Muscle of leg (tissue), 3 donors: ENCODE measurements at regions not wholly inside any gene's neighbourhood (a gene's known extent, or its start where the extent isn't known, plus 50 kb on each side); places are given as distances from the start of the nearest gene placed in this dataset.
A peak's percentile ranks its signal among the peaks of the same experiment; 100 is the strongest.
"Not testable (repeated sequence)": the region's sequence is repeated elsewhere in the genome, so short reads cannot be mapped to it uniquely, and the experiment has no call there.

ENCODE experiments used
- DNase-seq: peaks from one replicate; pipeline ENCODE4 v3.0.0; 2013
- H3K27ac ChIP-seq: one replicate; pipeline ENCODE4 v1.5.1; 2013; ENCODE audit warnings: mild to moderate bottlenecking, low read length, control low read depth
- H3K27me3 ChIP-seq: one replicate; pipeline ENCODE4 v1.6.1; 2013; ENCODE audit warnings: low read length; ENCODE audit not compliant: control insufficient read depth, insufficient read depth
- H3K36me3 ChIP-seq: one replicate; pipeline ENCODE4 v1.6.1; 2013; ENCODE audit warnings: low read length; ENCODE audit not compliant: control insufficient read depth, insufficient read depth
- H3K4me1 ChIP-seq: one replicate; pipeline ENCODE4 v1.6.1; 2013; ENCODE audit warnings: low read length; ENCODE audit not compliant: control insufficient read depth, insufficient read depth
- H3K4me3 ChIP-seq: one replicate; pipeline ENCODE4 v1.5.1; 2013; ENCODE audit warnings: low read length, control low read depth
- H3K9me3 ChIP-seq: replicated peaks from 2 replicates; pipeline ENCODE4 v1.6.1; 2013; ENCODE audit warnings: low read depth, low read length; ENCODE audit not compliant: control insufficient read depth
- WGBS: methylation state at CpG from one replicate; pipeline ENCODE4 v1.1.5; 2013; ENCODE audit warnings: missing lambda C conversion rate; ENCODE audit not compliant: insufficient coverage; 5-methylcytosine and 5-hydroxymethylcytosine counted together

DNA sequence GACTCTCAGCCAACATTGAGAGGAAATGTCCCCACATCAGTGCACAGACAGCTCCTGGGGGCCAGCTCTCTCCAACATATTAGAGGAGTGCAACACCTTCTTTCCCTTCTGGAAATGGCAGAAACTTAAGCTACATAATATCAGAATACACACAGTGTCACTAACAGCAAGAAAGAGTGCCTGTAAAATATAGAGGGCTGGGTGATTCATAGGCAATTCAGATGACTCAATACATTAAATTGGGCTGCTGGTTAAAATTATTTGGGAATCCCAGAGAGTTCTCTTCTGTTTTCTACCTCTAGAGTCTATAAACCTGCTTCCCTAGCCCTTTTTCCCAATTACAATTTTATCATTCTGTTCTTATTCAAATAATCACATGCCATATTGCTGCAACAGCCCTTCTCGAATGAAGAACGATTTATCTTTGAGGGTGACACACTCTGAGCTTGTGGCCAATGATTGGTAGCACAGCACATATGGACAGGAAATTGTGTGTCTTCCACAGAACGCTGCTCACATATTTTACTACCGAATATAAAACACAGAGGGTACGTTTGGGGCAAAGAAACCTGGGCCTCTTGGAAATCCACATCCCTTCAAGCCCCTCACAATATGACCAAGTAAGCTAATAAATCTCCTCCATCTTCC is 381.2 kb downstream of the MBD2 start:
- no peaks in the 10 kb centered on the region for H3K27me3 ChIP-seq
- no peak for DNase-seq
- H3K4me3 ChIP-seq = no peak overlapping the region
- WGBS = 23% methylated on average over 3 of the region's 5 CpGs
- H3K9me3 ChIP-seq = peaks cover 2% of the 10 kb centered on the region
- H3K4me1 ChIP-seq = no peaks in the 10 kb centered on the region
- no peaks in the 10 kb centered on the region for H3K36me3 ChIP-seq
- H3K27ac ChIP-seq = no peak overlapping the region

DNA sequence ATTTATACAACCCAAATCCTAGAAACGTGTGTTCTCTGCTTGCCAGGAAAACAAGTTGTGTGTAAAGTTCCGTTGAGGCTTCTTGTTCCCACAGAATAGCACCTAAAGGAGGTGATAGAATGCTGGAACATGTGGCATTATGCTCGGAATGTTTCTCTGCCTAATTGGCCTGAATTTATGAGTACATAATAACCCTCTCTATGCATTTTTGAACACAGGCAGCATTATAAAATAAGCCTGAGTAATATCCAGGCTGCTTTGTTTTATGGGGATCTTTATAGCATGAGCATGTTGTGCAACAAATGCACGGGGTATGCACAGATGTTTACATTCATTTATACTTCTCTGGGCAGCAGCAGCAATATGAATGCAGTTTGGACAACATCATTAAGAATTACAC is 385.7 kb downstream of the MBD2 start:
- Histone ChIP-seq H3K9me3 (peaks cover 17% of the 10 kb centered on the region), H3K4me1 (no peaks in the 10 kb centered on the region), H3K4me3 (no peak overlapping the region), H3K36me3 (no peaks in the 10 kb centered on the region), H3K27me3 (no peaks in the 10 kb centered on the region), H3K27ac (no peak overlapping the region)
- WGBS = no CpG with 5 or more reads among the region's 4 CpGs
- peak; percentile 2 for DNase-seq

DNA sequence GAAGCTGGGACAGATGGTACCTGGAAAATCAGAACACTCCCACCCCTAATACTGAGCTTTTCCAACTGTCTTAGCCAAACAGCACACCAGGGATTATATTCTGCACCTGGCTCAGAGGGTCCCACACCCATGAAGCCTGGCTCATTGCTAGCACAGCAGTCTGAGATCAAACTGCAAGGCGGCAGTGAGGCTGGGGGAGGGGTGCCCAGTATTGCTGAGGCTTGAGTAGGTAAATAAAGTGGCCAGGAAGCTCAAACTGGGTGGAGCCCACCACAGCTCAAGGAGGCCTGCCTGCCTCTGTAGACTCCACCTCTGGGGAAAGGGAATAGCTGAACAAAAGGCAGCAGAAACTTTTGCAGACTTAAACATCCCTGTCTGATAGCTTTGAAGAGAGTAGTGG is 403.3 kb downstream of the MBD2 start:
- not testable (repeated sequence) for H3K27ac ChIP-seq, DNase-seq, H3K36me3 ChIP-seq, H3K9me3 ChIP-seq, H3K4me3 ChIP-seq, H3K27me3 ChIP-seq, H3K4me1 ChIP-seq
- WGBS = no CpG with 5 or more reads among the region's 1 CpG

DNA sequence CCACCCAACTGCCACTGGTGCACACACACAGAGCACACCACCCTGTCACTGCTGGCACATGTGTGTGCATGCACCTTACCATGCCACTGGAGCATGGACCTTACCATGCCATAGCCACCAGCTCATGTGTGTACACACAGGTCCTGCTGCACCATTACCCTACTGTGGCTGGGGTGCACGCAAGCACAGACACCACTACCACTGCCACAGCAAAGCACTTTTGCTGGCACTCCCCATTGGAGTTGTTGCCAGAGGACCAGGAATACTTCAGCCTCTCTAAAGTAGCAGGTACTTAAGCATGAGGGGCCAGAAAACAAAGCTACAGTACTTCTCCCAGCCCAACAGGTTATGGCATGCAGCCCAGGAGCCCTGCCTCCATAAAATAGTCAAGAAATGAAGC is 404.8 kb downstream of the MBD2 start:
- Histone ChIP-seq H3K27ac (no peak overlapping the region), H3K9me3 (peaks cover 2% of the 10 kb centered on the region), H3K4me1 (no peaks in the 10 kb centered on the region), H3K4me3 (no peak overlapping the region), H3K27me3 (no peaks in the 10 kb centered on the region), H3K36me3 (no peaks in the 10 kb centered on the region)
- no peak for DNase-seq
- no CpG with 5 or more reads among the region's 1 CpG for WGBS

DNA sequence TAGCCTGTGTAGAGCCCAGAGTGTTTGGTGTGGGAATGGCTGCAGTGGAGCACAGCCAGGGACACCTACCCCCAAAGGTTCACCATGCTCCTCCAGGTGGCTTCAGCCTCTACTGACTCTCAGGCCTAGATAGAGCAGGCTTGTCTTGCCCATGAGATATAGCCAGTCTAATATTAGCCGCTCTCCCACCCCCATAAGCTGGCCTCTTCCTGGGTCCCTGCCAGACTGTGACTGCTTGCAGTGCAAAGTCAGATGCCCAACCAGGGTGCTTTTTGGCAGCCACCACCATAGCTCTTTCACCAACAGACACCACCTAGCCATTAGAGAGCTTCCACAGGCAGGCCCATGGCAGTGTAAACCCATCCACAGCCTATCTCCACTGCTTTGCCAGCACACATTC is 405.3 kb downstream of the MBD2 start:
- Histone ChIP-seq H3K27me3 (no peaks in the 10 kb centered on the region), H3K4me1 (no peaks in the 10 kb centered on the region), H3K4me3 (no peak overlapping the region), H3K9me3 (peaks cover 2% of the 10 kb centered on the region), H3K36me3 (no peaks in the 10 kb centered on the region), H3K27ac (no peak overlapping the region)
- WGBS = 92% methylated on average over 1 of the region's 1 CpG
- no peak for DNase-seq

DNA sequence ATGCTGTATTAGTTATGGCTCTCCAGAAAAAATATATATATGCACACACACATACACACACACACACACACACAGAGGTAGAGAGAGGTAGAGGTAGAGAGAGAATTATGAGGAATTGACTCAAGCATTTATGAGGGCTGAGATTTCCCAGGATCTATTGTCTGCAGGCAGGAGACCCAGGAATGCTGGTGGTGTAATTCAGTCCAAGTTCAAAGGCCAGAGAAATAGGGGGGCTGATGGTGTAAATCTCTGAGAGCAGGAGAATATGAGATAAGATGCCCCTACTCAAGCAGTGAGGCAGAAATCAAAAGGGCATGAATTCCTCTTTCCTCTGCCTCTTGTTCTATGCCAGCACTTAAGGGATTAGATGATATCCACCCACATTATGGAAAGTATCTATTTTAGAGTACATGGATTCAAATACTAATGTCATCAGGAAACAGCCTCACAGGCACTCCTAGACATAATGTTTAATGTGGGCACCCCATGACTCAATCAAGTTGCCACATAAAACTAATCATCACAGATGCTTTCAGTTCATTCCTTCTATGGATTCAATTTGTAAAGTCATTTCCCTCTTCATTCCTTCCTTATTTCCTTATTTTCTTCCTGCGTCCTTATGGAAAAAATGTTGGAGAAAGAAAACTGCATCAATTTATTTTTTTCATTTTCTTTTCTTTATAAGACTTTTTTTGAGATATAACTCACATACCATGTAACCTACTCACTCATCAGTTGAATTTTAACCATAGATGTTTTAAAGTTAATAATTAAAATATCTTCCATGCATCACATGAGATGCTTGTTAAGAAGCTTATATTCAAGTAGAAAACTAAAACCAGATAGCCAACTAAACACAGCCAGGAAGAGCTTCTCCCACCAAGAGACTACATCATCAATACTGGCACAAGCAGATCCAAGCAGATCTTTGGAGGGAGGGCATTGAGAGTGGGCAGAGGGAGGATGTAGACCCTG is 406.2 kb downstream of the MBD2 start:
- DNase-seq = no peak

DNA sequence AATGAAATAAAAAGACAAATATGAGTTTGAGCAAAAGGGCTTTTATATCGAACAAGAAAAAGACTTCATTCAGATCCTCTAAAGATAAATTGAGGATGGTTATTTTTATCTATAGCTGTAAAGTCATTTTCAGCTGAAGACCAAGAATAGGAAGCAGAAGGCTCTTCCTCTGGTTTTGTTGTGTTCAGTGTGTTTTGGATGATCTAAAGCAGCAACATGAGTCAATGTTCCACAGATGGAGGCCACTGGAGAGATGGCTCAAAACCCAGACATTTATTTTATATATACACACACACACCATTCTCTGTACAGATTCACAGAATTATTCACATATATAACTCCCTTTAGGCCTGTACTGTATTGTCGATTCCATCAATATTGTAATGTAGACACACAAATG is 424.3 kb downstream of the MBD2 start:
- WGBS = 88% methylated on average over 1 of the region's 2 CpGs
- no peaks in the 10 kb centered on the region for H3K4me1 ChIP-seq
- H3K9me3 ChIP-seq = peaks cover 9% of the 10 kb centered on the region
- no peaks in the 10 kb centered on the region for H3K36me3 ChIP-seq
- no peak overlapping the region for H3K27ac ChIP-seq
- H3K27me3 ChIP-seq = no peaks in the 10 kb centered on the region
- H3K4me3 ChIP-seq = no peak overlapping the region
- no peak for DNase-seq

More for the DNA sequence above, 406.2 kb downstream of the MBD2 start:
- H3K27me3 ChIP-seq = no peaks in the 10 kb centered on the region
- WGBS = no CpG with 5 or more reads among the region's 1 CpG
- no peak overlapping the region for H3K27ac ChIP-seq
- H3K4me1 ChIP-seq = no peaks in the 10 kb centered on the region
- H3K36me3 ChIP-seq = no peaks in the 10 kb centered on the region
- peaks cover 2% of the 10 kb centered on the region for H3K9me3 ChIP-seq
- no peak overlapping the region for H3K4me3 ChIP-seq

DNA sequence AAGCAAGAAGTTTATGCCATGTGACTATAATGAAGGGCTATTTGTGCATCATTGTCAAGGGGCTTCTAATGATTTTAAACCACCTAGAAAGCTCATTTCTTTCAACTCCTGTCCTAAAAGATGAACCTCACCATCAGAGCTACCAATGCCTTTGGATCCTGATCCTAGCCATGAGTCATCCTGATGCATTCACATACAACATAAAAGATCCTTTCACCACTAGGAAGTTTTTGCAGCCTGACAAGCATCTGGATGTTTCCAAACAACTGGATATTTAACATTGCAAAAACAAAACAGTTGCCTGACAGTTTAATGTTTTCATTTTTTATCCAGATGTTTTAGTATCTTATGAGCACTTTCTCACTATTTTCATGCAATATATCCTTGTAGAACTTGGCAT is 425.3 kb downstream of the MBD2 start:
- Histone ChIP-seq H3K9me3 (peaks cover 1% of the 10 kb centered on the region), H3K27me3 (no peaks in the 10 kb centered on the region), H3K4me3 (no peak overlapping the region), H3K27ac (no peak overlapping the region), H3K36me3 (no peaks in the 10 kb centered on the region), H3K4me1 (no peaks in the 10 kb centered on the region)
- peak; percentile 4 for DNase-seq

DNA sequence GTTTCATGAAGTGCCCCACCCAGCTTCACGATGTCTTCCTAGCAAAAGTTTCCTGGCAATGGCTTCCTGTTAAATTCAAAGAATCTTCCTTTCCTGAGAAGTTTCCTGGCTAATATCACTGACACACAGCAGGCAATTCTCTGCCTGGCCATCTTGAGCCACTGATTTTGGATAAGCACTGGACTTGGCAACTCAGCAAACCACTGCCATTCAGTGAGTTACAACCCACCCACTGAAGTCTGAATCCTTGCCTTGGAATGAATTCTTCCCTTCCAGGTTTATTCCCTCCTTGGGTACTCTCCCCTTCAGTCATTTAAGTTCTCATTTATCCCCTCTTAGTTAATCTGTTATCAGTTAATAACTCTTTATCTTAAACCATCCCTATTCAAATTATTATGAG is 426.0 kb downstream of the MBD2 start:
- Histone ChIP-seq H3K27ac (no peak overlapping the region), H3K36me3 (no peaks in the 10 kb centered on the region), H3K4me1 (no peaks in the 10 kb centered on the region), H3K4me3 (no peak overlapping the region), H3K9me3 (no peaks in the 10 kb centered on the region), H3K27me3 (no peaks in the 10 kb centered on the region)
- no peak for DNase-seq
- 60% methylated on average over 1 of the region's 1 CpG for WGBS

DNA sequence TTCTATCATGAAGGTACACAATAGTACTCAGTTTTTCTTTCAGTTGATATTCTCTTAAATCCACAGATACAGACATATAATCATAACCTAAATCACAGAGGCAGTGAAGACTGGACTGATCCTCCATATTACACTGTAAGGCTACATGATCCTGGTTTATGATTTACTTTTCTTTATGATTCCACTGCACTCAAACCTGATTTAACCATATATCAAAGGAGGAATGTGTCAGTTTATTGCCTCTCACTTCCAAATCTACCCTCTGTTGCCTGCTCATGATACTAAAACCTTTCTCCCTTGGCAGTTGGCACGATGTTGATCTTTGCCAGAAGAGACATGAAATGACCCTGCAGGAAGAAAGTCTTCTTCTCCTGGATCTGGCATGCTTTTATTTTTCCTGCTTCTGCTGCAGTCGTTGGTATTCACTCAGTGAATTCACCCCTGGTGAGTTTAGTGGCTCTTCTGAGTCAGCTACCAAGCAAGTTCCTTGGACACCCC is 426.4 kb downstream of the MBD2 start:
- no peak overlapping the region for H3K4me3 ChIP-seq
- no peaks in the 10 kb centered on the region for H3K27me3 ChIP-seq
- H3K4me1 ChIP-seq = no peaks in the 10 kb centered on the region
- DNase-seq = no peak
- H3K9me3 ChIP-seq = no peaks in the 10 kb centered on the region
- WGBS = 53% methylated on average over 2 of the region's 2 CpGs
- no peaks in the 10 kb centered on the region for H3K36me3 ChIP-seq
- no peak overlapping the region for H3K27ac ChIP-seq
